ENCODE measurements at regions not wholly inside any gene's neighbourhood (a gene's known extent, or its start where the extent isn't known, plus 50 kb on each side); places are given as distances from the start of the nearest gene placed in this dataset.

DNA sequence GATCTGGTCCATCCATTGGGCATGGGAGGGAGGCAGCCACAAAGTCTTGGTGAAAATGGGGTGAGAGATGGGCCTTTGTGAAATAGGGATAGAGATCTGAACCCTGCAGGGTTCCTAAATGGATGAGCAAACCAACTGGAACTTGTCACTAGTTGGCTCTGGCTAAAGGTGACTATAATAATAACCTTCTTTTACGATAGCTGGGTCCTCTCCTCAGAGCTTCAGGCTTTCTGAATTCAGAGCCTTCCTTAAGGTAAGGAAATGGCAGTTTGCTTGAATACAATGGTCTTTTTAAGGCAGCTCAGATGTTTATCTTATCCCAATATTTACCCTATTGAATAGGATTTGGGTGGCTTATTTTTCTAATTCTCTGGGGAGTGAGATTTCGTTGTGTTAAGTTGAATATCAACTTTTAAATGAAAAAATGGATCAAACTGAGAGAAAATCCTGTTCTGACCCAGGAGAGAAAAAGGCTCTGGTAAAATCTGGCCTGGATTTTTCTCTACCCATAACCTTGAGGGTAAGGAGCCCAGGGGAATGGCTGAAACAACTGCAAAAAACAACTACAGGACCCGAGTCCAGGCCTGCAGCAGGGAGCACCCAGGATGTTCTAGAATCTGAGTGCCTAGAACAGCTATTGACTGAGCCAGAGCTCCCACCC, 61.1 kb upstream of the CXCR4 start:
- H3K9me3 ChIP-seq (ENCODE audit: control insufficient read depth, insufficient read depth, low read depth, low read length), result no peaks in the 10 kb centered on the region
- no peaks in the 10 kb centered on the region for H3K36me3 ChIP-seq (ENCODE audit: control insufficient read depth in 2 of 2, insufficient read depth in 1 of 2, low read length in 2 of 2)
- TF ChIP-seq ZNF184 (tag by site-specific recombination; IDR thresholded peaks at IDR 0.05) (no peak), ZNF350 (tag by site-specific recombination; IDR thresholded peaks at IDR 0.05) (no peak), ZNF660 (tag by site-specific recombination; IDR thresholded peaks at IDR 0.05) (no peak), ZNF2 (tag by site-specific recombination; IDR thresholded peaks at IDR 0.05) (no peak), KLF10 (tag by site-specific recombination; IDR thresholded peaks at IDR 0.05) (no peak), ZNF324 (tag by site-specific recombination; IDR thresholded peaks at IDR 0.05) (no peak), ZNF404 (tag by site-specific recombination; IDR thresholded peaks at IDR 0.05) (no peak)
- TF ChIP-seq, protein P1, sequence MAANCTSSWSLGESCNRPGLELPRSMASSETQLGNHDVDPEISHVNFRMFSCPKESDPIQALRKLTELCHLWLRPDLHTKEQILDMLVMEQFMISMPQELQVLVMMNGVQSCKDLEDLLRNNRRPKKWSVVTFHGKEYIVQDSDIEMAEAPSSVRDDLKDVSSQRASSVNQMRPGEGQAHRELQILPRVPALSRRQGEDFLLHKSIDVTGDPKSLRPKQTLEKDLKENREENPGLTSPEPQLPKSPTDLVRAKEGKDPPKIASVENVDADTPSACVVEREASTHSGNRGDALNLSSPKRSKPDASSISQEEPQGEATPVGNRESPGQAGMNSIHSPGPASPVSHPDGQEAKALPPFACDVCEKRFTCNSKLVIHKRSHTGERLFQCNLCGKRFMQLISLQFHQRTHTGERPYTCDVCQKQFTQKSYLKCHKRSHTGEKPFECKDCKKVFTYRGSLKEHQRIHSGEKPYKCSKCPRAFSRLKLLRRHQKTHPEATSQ (tag by site-specific recombination; IDR thresholded peaks at IDR 0.05), result no peak
- TF ChIP-seq, protein P2, sequence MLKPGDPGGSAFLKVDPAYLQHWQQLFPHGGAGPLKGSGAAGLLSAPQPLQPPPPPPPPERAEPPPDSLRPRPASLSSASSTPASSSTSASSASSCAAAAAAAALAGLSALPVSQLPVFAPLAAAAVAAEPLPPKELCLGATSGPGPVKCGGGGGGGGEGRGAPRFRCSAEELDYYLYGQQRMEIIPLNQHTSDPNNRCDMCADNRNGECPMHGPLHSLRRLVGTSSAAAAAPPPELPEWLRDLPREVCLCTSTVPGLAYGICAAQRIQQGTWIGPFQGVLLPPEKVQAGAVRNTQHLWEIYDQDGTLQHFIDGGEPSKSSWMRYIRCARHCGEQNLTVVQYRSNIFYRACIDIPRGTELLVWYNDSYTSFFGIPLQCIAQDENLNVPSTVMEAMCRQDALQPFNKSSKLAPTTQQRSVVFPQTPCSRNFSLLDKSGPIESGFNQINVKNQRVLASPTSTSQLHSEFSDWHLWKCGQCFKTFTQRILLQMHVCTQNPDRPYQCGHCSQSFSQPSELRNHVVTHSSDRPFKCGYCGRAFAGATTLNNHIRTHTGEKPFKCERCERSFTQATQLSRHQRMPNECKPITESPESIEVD (tag by site-specific recombination; IDR thresholded peaks at IDR 0.05), result no peak
- TF ChIP-seq, protein P3, sequence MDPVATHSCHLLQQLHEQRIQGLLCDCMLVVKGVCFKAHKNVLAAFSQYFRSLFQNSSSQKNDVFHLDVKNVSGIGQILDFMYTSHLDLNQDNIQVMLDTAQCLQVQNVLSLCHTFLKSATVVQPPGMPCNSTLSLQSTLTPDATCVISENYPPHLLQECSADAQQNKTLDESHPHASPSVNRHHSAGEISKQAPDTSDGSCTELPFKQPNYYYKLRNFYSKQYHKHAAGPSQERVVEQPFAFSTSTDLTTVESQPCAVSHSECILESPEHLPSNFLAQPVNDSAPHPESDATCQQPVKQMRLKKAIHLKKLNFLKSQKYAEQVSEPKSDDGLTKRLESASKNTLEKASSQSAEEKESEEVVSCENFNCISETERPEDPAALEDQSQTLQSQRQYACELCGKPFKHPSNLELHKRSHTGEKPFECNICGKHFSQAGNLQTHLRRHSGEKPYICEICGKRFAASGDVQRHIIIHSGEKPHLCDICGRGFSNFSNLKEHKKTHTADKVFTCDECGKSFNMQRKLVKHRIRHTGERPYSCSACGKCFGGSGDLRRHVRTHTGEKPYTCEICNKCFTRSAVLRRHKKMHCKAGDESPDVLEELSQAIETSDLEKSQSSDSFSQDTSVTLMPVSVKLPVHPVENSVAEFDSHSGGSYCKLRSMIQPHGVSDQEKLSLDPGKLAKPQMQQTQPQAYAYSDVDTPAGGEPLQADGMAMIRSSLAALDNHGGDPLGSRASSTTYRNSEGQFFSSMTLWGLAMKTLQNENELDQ (tag by site-specific recombination; IDR thresholded peaks at IDR 0.05; ENCODE audit: low read depth), result no peak
- TF ChIP-seq, protein P4, sequence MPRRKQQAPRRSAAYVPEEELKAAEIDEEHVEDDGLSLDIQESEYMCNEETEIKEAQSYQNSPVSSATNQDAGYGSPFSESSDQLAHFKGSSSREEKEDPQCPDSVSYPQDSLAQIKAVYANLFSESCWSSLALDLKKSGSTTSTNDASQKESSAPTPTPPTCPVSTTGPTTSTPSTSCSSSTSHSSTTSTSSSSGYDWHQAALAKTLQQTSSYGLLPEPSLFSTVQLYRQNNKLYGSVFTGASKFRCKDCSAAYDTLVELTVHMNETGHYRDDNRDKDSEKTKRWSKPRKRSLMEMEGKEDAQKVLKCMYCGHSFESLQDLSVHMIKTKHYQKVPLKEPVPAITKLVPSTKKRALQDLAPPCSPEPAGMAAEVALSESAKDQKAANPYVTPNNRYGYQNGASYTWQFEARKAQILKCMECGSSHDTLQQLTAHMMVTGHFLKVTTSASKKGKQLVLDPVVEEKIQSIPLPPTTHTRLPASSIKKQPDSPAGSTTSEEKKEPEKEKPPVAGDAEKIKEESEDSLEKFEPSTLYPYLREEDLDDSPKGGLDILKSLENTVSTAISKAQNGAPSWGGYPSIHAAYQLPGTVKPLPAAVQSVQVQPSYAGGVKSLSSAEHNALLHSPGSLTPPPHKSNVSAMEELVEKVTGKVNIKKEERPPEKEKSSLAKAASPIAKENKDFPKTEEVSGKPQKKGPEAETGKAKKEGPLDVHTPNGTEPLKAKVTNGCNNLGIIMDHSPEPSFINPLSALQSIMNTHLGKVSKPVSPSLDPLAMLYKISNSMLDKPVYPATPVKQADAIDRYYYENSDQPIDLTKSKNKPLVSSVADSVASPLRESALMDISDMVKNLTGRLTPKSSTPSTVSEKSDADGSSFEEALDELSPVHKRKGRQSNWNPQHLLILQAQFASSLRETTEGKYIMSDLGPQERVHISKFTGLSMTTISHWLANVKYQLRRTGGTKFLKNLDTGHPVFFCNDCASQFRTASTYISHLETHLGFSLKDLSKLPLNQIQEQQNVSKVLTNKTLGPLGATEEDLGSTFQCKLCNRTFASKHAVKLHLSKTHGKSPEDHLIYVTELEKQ (tag by site-specific recombination; IDR thresholded peaks at IDR 0.05; ENCODE audit: borderline replicate concordance), result no peak
- no peak overlapping the region for H3K4me3 ChIP-seq (ENCODE audit: low read depth, low read length)
- H3K27ac ChIP-seq (ENCODE audit: extremely low read depth, low read depth, low read length), result no peak overlapping the region
- no peaks in the 10 kb centered on the region for H3K4me1 ChIP-seq (ENCODE audit: control insufficient read depth, insufficient read depth, low read length)
- CTCF ChIA-PET, result interaction anchor here (0.6 kb wide), 2 partner anchors 19 to 1191 kb away, joined by 3 to 4 read pairs; no protein-coding TSS in a partner anchor
- POLR2A ChIA-PET, result no interaction called here

DNA sequence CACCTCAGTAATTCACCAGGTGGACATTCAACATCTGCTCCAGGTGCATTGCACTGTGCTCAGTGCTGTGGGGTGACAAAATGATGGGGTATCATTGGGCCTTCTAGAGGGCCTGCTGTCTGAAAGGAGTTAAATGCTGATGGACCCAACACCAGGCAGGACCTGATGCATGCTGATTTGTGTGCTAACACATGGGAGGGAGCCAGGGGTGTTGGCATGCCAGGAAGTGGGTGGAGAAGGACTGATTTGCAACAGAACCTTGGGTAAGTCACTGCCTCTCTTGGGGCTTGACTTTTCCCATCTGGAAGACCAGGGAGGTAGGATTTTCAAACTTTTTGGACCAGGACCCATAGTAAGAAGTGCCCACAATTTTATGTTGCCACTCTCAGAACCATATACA, 57.9 kb upstream of the CXCR4 start:
- CTCF ChIA-PET, result interaction anchor here (1.2 kb wide), 1 partner anchor 14 kb away, joined by 4 read pairs; no protein-coding TSS in a partner anchor
- POLR2A ChIA-PET, result interaction anchor here (0.6 kb wide), 1 partner anchor 343 kb away, joined by 3 read pairs; no protein-coding TSS in a partner anchor
- TF ChIP-seq, protein P5, sequence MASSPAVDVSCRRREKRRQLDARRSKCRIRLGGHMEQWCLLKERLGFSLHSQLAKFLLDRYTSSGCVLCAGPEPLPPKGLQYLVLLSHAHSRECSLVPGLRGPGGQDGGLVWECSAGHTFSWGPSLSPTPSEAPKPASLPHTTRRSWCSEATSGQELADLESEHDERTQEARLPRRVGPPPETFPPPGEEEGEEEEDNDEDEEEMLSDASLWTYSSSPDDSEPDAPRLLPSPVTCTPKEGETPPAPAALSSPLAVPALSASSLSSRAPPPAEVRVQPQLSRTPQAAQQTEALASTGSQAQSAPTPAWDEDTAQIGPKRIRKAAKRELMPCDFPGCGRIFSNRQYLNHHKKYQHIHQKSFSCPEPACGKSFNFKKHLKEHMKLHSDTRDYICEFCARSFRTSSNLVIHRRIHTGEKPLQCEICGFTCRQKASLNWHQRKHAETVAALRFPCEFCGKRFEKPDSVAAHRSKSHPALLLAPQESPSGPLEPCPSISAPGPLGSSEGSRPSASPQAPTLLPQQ (tag by site-specific recombination; IDR thresholded peaks at IDR 0.05), result no peak
- H3K4me1 ChIP-seq (ENCODE audit: control insufficient read depth, insufficient read depth, low read length), result no peaks in the 10 kb centered on the region
- H3K27ac ChIP-seq (ENCODE audit: extremely low read depth, low read depth, low read length), result no peak overlapping the region
- H3K36me3 ChIP-seq (ENCODE audit: control insufficient read depth in 2 of 2, insufficient read depth in 1 of 2, low read length in 2 of 2), result no peaks in the 10 kb centered on the region
- no peaks in the 10 kb centered on the region for H3K9me3 ChIP-seq (ENCODE audit: control insufficient read depth, insufficient read depth, low read depth, low read length)
- no peak overlapping the region for H3K4me3 ChIP-seq (ENCODE audit: low read depth, low read length)
